ENCODE measurements at regions not wholly inside any gene's neighbourhood (a gene's known extent, or its start where the extent isn't known, plus 50 kb on each side); places are given as distances from the start of the nearest gene placed in this dataset.
"Not testable (repeated sequence)": the region's sequence is repeated elsewhere in the genome, so short reads cannot be mapped to it uniquely, and the experiment has no call there.

DNA sequence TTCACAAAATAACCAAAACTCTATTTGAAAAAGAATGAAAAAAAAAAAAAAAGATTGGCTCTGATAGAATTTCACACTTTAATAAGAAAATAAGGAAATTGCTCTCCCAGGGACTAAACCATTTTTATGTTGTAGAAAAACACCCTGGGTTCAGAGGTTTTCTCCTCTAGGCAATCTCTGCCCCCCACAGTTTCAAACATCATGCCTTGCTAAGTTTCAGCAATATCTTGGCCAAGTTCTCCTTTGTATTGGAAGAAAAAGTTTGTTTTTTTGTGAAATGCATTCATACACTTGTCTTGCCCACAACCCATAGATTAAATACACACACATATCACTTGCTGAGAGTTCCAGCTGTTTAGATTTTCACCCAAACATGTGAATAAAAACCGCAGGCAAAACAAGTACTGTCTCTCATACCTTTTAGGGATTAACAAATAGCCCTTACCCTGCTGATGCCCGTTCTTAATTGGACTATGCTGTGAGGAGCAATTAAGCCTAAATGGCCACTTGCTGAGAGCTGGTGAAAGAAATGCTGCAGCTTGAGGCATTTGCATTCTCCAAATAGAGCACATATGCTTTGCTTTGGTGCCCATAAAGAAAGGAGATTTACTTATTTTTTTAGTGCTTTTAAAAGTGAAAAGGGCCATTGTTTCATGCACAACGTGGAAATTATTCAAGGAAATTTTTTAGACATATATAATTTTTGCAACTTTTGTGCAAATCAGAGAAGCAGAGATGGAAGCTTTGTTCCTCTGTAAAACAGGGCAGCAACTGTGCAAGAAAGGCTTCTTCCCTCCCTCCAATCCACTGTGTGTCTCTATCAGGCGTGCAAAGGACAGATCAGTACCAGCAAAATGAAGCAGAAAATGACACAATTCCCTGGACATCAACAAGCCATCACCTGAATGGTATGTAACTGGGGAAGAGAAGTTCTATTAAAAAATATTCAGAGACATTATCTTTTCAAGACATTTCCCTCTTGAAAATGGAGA lies 262.4 kb upstream of the KIF2A start:
- DNase-seq, result no peak

DNA sequence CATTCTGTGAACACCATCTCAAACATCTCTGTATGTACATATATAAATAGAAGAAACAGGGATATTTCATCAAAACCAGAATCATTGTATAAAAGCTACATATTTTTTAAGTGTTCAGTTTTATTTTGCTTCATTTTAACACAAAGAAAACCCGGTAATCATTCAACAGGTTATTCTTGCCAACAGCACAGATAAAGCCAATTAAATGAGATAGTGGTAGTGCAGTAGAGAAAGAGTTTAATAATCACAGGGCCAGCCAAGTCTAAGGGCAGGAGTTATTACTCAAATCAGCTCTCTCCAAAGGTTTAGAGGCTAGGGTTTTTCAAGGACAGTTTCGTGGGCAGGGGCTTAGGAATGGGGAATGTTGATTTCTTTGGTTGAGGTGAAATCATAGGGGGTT lies 261.0 kb upstream of the KIF2A start:
- DNase-seq, result no peak

DNA sequence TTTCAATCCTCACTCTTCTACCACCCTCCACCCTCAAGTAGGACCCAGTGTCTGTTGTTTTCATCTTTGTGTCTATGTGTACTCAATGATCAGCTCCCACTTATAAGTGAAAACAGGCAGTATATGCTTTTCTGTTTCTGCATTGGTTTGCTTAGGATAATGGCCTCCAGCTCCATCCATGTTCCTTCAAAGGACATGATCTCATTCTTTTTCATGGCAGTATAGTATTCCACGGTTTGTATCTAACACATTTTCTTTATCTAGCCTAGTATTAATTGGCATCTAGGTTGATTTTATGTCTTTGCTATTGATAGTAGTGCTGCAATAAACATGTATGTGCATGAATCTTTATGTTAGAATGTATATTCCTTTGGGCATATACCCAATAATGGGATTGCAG lies 259.8 kb upstream of the KIF2A start:
- DNase-seq, result no peak

DNA sequence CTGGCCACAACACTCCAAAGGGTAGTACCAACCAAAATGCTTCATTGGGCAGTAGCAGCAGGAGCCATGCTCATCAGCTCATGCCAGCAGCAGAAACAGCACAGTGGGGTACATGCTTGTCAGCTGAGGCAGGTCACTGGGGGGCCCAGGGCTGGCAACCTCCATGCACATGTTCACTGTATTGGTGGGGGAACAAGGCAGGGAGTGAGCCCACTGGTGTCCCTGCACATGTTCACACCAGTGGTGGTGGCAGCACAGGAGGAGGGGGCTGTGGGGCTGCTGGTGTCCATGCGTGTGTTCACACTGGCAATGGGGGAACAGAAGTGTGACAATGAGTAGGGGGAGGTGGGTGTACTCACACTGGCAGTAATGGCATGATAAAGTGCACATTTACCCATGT lies 254.3 kb upstream of the KIF2A start:
- DNase-seq, result no peak

DNA sequence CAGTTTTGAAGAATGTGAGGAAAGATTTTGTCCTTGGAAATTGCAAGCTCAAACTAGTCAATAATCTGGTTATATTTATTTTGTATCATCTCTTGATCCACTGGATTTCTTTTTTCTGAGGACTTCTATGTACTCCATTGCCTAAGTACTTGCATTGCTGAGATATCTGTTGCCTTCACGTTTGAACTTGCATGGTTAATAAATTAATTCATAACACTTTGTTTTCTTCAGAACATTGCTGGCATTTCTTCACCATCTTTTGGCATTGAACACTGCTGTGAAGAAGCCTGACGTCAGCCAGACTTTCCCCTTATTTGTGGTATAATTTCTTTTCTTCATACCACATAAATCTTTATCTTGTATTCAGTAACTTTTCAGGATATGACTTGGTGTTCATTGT lies 246.0 kb upstream of the KIF2A start:
- DNase-seq, result no peak

DNA sequence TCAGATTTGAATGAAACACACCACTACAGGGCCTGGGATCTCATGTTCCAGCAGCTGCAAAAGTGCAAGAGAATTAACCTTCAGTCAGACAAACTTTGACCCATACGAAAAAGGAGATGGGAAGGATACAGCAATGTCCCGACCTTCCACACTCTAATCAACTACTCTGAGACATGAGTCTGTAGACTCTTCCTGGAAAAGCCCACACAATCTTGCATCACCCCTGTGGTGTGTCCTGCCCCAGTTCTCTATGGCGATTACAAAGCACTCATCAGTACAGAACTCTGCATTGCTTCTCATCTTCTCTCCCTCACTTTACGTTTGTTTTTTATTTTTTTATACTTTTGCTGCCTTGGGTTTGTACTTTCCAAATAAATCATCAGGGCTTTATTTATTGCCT lies 241.0 kb upstream of the KIF2A start:
- no peak for DNase-seq

DNA sequence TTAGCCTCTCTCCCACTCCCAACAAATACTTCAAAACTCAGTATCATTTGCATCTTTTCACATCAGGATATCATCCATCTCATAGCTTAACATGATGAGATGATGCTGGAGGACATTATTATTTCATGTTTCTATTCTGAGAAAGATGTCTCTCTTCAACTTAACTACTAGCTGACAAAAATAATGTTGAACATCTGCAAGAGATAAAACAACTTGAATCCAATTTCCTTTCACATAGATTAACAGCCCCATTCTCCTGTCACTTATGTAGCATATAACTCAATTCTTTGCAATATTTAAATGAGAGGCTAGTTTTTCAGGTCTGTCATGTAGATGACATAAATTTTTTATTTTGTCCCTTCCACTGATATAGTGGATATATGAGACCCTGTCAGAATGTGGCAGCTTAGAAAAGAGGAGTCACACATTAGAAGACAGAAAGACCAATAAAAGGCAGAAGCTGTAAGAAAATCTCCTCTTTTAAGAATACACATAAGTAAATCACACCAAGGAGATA lies 239.2 kb upstream of the KIF2A start:
- DNase-seq, result no peak

DNA sequence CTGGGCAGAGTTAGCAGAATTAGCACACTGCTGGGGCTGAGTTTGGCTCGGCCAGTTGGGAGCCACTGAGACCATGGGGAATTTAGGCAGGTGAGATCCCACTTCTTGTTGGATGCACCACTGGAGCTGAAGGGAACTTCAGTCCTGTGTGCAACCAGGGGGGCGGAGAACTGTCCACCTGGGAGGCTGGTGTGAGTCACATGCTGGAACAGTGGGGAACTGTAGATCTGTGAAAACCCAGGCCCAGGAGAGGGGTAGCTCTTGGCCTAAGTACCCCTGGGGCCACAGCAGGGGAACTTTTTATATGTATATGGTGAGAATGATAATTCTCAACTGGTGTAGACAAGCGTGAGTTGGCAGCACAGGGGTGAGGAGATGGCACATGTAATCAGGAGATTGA lies 237.5 kb upstream of the KIF2A start:
- no peak for DNase-seq

DNA sequence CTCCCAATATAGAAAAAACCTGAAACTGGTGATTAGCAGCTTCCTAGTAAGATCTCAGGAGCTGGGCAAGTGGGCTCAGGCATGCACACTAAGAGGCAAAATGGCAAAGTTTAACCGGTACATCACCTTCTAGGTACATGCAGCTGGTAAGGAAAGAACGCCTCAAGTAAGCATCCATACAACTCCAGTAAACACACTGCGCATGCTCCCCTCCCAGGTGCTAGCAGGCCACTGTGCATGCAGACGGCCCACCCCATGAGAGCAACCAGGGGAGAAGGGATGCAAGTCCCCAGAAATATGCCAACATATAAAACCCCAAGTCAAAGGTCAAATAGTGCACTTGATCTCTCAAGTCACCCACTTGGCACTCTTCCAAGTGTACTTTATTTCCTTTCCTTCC lies 228.6 kb upstream of the KIF2A start:
- DNase-seq, result no peak

DNA sequence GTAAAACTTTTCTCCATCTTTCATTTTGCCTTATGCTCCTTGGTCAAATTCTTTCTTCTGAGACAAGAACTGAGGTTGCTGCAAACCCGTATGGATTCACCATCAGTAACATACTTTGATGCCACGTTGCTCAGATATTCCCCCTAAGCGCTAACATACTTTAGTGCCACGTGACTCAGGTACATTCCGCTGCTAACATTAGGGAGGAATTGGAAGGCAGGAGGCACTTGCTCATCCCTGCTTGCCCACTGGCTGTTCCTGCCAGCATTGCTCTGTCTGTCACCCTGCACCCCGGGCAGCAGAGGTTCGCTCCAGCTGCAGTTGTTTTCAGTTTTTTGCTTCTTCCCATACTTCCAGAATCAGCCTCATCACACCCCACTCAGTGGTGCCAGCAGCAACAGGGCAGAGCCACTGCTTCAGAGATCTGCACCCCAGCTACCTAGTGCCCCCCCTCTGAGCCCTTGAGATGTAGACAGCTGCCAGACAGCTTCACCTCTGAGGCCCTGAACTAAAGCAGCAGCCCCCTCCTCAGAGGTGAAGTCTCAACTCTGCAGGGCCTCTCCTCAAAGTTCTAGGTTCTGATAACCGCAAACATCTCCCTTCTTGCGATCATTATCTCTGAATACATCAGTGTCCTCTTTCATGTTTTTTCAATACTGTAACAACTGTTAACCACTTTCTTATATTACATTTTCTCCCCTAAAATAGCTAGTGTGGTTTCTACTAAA lies 228.0 kb upstream of the KIF2A start:
- no peak for DNase-seq

DNA sequence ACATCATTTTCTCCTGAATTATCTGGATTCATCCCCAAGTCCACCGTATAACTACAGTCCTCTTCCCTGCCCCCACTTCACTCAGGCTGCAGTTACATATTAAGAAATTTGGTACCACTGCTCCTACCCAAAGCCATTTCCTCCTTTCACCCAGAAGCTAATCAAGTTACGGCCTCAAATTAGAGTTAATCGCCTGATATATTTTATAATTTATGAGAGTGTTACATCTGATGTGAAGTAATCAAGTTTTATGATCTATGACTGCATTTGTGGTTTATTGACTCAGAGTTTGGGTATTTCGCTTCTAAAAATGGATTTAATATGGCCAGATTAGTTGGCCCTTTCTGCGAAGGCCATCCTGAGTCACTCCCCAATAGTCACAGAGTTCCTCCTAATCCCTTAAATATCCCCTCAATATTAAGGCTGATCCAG lies 223.6 kb upstream of the KIF2A start:
- DNase-seq, result no peak

DNA sequence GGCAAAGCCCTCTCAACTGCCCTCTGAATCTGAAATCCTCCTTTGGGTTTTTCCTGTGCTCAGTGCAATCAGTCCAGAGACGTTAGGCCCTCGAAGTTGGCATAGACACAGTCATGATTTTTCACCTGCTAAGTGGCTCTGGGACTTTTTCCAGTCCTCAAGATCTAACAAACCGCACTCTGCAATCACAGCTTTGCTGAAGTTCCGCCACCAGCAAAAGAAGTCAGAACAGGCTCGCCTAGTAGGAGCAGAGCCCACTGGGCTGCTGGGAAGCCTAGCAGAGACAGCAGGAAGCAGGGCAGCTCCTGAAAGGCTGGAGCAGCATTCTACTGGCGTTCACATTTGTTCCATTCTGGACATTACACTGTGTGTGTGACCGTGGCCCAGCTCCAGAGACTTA lies 222.8 kb upstream of the KIF2A start:
- no peak for DNase-seq

DNA sequence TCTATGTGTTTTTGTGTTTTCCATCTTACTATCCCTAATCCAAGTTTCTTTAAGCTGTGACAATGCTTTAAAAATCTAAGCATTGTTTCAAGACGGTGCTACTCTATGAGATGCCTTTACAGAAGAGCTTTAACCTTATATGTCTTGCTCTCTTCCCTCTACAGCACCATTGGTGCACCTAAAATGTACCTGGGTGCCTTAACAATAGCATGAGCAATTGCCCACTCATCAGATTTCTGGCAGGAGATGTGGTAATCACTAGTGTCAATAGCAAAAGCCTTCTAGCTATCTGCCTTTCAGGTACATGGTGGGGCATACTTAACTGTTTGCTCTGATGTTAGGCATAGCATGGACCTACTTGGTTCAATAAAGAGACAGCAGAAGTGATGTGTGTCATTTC lies 222.3 kb upstream of the KIF2A start:
- DNase-seq, result no peak

DNA sequence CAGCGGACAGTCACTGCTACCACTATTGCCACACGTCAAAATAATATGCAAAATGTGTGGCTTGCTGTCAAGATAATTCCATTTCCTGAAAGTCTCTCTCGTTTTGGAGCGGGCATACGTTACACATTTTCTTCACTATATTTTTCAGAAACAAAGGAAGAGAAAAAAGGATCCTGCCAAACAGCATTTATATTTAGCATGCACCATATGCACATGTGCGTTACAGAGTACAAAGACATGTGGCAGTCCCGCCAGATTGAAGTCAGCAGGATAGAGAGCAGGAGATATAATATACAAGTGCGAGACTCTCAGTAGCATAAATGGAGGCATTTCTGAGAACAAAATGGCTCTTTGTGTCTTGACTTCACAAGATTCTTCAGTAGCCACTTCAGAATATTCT lies 221.6 kb upstream of the KIF2A start:
- DNase-seq, result no peak

DNA sequence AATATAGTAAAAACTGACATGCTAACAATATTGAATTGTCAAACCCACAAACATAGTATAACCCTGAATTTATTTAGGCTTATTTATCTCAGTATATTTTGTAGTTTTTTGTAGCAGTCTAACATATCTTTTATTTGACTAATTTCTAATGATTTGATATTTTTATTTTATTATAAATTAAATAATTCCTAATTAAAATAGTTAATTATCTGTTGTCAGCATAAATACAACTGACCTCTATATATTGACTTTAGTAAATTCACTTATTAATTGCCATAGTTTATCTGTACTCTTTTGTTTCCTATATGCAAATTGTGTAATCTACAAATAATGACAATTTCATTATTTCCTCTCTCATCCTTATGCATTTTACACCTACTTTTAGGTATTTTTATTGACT lies 215.1 kb upstream of the KIF2A start:
- no peak for DNase-seq

DNA sequence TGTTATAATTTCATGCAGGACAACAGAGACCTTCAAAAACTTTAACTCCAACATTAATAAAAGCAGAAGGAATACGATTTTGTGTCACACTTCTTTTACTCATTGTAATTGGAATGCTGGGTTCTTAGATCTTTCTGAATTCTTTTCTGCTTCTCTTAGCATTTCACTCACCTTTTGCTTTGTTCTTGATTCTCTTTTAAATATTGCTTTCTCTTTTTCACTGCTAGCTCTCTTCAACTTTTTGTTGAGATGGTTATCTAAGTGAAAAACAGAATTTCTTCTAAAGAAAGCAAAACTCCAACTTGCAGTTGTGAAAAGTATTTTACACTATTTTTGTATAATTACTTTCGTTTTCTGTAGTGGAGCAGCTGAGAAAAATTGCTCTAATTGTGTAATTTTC lies 212.6 kb upstream of the KIF2A start:
- no peak for DNase-seq

DNA sequence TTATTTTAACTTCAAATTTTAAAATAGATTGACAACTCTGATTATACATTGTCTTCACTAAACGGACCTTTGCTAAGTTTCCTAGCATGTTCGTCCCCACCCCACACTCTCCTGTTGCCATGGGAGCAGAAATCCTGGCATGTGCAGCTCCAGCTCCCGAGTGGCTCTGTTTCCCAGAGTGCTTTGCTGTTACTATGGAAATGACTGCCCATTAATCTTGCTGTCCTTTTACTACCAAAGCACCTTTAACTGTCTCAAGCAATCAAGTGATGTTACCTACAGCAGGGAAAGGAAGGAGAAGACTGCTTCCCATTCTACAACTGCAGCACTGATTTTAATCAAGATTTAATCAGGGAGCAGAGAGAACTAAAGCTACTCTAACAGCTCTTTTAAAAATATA lies 212.0 kb upstream of the KIF2A start:
- DNase-seq, result peak; percentile 34

DNA sequence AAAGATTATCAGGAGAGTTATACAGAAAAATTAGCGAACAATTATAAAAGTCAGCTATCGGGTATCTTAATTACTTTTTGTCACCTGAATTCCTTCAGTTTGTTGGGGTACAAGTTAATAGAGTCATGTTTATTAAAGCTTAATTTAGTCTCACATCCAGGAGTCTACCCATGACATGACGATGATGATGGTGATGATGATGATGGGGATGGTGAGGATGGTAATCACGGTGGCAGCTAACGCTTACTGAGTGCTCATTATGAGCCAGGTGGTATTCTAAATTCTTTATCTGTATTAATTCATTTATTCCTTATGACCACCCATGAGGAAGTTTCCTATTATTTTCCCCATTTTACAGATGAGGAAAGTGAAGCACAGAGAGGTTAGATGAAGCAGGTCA lies 208.6 kb upstream of the KIF2A start:
- DNase-seq, result no peak

DNA sequence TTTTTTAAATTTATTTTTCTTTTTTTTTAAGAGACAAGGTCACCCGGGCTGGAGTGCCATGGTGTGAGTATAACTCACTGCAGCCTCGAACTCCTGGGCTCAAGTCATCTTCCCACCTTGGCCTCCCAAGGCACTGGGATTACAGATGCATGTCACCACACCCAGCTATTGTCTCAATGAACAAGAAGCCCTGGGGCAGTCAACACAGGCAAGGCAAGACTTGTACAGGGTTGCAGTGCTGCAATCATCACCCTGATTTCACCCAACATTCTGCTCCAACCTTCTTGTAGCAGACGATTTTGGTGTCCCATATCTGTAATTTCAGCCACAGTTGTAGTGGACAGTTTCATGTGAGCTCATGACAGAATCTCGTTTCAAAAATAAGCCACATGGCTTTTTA lies 205.8 kb upstream of the KIF2A start:
- DNase-seq, result no peak

DNA sequence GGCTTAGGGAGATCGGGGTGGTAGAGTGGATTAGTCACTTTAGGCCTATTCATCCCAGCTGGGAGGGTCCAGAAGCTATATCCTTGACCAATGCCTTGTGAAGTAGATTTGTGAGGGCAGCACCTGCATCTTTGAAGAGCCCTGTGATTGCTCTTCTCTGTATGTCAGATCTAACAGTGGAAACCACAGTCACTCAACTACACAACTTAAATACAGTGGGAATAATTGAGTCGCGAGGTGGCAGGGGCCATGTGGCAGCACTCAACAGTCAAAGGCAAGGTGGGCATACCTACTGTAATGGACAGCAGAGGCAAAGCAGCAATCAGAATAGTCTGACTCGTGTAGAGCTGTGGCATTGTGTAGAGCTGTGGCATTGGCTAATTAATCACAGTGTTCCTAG lies 202.1 kb upstream of the KIF2A start:
- not testable (repeated sequence) for DNase-seq

DNA sequence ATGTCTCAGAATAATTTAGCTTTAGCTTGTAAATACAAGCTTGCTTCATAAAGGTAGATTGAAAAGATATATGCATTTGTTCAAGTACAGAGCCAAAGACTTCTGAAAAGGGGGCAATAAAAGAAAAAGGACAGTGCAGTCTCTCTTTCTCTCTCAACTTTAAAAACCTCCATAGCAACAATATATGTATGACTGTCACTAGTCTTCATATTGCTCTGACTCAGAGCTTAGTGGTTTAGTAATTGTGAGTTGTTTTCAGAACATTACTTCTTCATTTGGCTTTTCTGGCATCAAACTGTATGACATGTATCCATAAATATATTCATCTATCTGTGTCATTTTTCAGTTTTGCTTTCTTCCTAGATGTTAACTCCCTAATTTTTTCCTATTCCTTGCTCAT lies 194.6 kb upstream of the KIF2A start:
- DNase-seq, result no peak

DNA sequence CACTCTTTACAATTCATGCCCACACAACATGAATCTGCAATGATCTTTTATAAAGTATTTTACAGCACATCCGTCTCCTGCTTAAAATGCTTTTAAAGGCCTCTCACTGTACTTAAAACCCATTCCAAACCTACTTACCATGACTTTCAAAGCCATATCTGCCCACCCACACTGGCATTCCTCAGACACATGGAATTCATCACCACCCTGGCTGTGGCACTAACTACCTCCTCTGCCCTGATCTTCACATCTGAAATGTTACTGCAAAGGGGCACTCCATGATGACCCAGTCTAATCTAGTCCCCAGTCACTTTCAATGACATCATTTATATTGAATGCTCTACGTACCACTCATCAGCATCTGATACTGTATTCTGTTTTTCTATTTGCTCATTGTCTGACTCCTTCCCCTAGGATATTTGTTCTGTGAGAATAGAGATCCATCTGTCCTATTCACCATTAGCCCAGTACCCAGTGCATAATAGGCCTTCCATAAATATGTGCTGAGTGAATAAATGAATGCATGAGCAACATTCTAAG lies 193.2 kb upstream of the KIF2A start:
- no peak for DNase-seq

DNA sequence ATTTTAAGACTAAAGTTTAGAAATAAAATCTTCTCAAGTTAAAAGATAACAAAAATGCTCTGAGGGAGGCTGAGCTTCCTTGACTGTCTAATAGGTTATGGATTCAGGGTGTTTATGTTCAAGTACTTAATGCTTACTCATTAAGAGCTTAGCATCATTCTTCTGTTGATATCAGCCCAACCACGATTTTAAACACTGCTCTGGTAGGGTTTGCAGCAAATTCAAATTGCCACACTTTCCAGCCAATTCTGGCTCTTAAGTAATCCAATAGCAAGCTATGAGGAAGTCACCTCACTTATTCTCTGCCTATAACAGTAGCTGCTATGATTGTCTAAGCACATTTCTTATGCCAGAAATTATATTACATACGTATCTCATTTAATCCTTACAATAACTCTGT lies 191.0 kb upstream of the KIF2A start:
- DNase-seq, result no peak

DNA sequence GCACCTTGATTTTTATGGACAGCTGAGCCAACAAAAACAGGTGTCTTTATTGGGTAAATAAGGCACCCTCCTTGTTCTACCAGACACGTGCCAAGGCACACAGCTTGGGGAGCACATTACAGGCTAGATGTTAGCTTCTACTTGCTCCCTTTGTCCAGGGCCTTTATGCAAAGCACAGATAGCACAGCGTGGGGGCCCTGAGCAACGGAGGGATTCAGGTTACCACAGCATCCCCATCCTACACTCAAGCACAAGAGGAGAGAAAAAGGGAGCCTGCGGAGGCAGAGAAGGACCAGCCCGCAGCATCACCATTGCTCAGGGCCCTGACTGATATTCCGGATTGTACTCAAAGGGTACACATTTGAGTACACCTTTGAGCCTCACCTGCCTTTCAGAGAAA lies 181.7 kb upstream of the KIF2A start:
- DNase-seq, result no peak
